Caki2 (cell line): ENCODE measurements at regions not wholly inside any gene's neighbourhood (a gene's known extent, or its start where the extent isn't known, plus 50 kb on each side); places are given as distances from the start of the nearest gene placed in this dataset.
"Not testable (repeated sequence)": the region's sequence is repeated elsewhere in the genome, so short reads cannot be mapped to it uniquely, and the experiment has no call there.

Experiments
- DNase-seq: peaks from one replicate; pipeline ENCODE4 v3.0.0-alpha.2; 2015; ENCODE audit warnings: low read depth
- in situ Hi-C: cut with HindIII; loops from 2 replicates; pipeline ENCODE4 v1.10.0; 2016; ENCODE audit warnings: low sequenced_read_pairs, low pct_unique_long_range_greater_than_20kb, mixed read lengths

DNA sequence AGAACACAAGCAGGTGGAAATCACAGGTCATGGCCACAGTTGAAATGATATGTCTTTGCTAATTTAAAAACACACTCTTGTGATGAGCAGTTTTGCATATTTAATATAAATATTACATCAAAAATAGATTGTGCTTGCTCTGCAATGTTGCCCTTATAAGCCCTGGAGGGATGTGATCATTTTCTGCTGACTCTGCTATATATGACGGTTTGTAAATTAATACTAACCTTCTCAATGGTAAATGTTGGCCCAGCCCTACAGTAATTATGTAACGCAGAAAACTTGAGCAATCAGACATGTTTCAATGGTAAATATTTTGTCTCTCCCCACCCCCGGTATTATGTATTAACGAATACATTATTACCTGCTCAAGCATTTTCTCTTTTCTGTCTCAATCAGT is 359.5 kb upstream of the CNTN6 start:
- no peak for DNase-seq
- in situ Hi-C loops, result no loop called here

DNA sequence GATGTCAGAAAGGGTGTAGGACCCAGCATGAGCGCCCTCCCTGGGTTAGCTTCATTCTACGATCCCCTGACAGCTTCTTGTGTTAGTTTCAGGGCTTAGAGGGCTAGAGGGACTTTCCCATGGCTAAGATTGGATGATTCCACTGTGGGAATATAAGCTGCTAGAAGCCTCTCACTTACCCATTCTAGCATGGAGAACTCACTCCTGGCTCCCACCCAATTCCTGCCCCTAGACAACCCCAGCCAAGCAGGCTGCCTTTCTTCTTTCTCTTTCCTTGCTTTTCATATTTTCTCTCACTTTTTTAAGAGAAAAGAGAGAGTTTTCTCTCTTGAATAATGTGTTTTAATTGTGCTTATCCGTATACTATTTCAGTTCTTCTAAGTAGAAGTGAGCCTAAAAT is 335.1 kb upstream of the CNTN6 start:
- in situ Hi-C loops, result no loop called here
- DNase-seq, result no peak

DNA sequence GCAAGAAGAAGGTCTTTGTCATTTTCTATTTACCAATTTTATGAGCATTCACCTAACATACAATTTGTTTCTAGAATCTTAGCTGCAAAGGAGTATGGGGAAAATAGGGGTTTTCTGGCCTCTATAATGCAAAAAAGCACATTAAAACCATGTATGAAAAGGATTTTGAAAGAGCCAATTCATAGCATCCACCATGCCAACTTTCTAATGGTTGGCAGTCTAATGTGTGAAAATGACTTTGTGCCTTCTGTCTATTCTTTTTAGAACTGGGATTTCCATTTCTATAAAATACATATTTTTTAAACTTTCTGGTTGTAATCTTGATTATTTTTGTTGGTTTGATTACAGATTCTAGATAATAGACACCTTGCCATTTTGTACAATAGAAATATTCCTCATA is 333.7 kb upstream of the CNTN6 start:
- in situ Hi-C loops, result no loop called here
- DNase-seq, result no peak

DNA sequence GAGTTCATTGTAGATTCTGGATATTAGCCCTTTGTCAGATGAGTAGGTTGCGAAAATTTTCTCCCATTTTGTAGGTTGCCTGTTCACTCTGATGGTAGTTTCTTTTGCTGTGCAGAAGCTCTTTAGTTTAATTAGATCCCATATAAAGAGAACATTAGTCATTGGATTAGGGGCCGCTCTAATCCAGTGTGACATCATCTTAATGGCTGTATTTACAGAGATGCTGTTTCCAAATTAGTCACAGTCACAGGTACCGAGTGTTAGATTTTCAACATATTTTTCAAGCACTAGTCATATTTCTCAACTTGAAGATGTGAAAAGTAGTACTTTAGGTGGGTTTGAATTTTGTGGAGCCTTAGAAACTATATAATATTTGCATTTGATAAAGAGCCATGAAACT is 319.4 kb upstream of the CNTN6 start:
- in situ Hi-C loops, DNase-seq: not testable (repeated sequence)

DNA sequence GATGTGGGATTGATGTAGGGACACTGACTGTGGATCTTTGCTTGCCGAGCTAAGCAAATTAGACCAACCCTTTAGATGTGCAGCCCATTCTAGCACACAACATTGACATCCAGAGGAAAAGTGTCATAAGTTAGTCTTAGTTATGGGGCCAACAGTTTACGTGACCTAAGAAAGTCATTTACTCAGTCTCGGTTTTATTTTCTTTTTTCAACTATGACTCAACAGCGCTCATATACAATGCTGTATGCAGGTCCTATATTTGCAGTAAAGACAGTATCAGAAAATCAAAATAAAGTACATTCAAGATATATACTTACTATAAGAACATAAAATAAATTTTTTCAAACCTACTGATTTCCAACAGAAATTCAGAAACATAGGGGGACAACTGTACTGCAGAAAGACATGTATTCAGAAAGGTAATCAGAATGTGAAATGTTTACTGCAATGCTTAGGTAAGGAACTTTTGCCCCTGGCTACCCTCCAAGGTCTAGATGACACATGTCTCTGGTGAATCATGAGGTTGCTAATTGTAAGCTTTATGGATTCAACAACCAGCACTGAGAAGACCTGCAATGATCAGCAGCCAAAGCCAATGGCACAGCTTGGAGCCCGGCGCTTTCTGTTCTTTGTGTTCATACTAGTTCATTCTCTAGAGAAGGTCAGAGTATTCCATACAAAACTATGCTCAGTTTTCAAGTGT is 317.5 kb upstream of the CNTN6 start:
- DNase-seq, result no peak
- in situ Hi-C loops, result no loop called here

DNA sequence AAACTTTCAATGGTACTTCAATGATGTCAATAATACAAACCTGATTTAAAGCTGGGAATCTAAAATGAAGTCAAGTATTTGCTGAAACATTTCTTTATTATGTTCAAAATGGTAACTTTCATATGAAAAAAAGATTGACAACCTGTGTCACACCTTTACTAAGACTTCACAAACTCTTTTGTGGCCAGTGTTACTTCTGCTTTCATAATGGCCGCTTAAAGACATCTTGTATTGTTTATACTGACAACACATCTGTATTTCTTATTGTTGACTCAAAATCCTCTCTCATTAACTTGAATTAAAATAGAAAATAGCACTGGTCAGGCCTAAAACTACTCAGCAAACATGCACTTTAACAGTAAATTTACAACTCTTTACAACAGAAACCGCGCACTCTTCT is 312.3 kb upstream of the CNTN6 start:
- in situ Hi-C loops, result no loop called here
- DNase-seq, result no peak

DNA sequence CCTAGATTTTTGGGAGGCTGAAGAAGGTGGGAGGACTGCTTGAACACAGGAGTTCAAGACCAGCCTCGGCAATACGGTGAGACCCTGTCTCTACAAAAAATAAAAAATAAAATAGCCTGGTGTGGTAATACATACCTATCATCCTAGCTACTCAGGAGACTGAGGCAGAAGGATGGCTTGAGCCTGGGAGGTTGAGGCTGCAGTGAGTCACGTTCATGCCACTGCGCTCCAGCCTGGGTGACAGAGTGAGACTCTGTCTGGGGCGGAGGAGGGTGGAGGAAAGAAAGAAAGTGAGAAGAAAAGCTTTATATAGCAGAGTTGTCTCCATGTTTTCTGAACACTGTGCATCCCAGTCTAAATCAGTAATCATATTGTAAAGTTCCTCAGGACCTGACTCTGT is 301.4 kb upstream of the CNTN6 start:
- DNase-seq, result no peak
- in situ Hi-C loops, result no loop called here

DNA sequence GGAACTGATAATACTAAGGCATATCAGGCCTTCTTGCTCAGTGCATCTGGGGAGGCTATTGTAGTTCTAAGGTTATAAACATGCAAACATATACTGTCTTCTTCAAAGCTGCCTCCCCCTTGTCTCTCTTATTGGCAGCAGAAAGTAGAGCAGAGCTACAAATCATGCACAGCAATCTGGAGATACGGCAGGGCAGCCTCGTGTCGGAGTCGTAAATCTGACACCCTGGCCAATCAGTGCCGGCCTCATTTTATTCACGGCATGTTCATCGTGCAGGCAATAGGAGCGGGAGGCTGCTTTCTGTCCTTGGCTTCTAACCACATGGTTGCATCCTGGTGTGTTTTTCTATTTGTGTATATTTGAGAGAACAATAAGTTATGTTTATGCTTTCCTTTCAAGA is 300.2 kb upstream of the CNTN6 start:
- no peak for DNase-seq
- in situ Hi-C loops, result no loop called here

DNA sequence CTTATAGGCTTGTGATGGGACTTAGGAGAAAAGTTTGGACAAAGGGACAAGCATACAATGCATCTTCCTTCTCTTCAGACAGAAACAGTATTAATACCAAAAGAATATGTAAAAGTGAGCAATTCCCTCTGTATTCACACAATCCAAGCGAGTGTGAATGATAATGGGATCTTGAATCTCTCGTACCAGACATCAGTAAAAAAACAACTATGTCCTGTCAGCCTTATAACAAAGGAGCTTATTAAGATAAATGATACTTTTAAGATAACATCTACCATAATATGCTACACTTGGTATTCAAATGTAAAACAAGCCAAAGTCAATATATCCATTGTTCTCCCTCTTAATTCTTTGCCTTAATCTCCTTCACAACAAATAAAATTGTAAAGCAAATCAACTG is 288.6 kb upstream of the CNTN6 start:
- no peak for DNase-seq
- in situ Hi-C loops, result no loop called here

DNA sequence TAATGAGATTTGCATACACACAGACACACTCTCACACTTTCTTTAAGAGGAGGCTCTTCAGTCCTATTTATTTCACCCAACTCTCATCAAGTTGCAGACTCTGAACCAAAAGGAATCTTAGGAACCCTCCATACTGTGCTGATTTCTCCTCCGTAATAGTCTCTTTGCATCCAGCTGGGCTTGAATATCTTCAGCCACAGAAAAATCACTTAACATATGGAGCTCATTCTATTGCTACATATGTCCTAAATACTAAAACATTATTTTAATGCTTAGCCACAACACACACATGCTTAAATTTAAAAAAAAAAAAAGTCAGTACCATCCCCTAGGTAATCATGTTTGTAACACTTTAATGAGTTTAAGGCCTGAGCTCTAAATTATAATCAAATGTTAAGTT is 287.5 kb upstream of the CNTN6 start:
- no peak for DNase-seq
- in situ Hi-C loops, result no loop called here

DNA sequence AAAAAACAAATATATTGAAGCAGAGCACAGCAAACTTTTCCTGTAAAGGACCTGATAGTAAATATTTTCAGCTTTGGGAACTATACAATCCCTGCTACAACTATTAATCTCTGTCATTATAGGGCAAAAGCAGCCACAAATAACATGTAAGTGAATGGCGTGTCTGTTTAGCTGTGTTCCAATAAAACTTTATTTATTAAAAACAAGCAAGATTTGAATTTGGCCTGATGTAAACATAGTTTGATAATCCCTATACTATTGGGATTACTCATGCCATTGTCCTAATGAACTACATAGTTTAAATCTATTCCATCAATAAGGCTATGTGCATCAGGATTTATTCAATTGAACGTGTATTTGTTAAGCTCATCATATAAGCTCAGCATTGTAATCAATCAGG is 286.8 kb upstream of the CNTN6 start:
- in situ Hi-C loops, result no loop called here
- no peak for DNase-seq

DNA sequence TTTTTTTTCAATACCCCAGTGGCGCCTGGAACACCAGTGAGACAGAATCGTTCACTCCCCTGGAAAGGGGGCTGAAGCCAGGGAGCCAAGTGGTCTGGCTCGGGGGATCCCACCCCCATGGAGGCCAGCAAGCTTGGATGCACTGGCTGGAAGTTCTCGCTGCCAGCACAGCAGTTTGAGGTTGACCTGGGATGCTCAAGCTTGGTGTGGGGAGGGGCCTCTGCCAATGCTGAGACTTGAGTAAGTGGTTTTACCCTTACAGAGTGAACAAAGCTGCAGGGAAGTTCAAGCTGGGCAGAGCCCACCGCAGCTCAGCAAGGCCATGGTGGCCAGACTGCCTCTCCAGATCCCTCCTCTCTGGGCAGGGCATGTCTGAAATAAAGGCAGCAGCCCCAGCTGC is 276.2 kb upstream of the CNTN6 start:
- no peak for DNase-seq
- in situ Hi-C loops, result no loop called here

DNA sequence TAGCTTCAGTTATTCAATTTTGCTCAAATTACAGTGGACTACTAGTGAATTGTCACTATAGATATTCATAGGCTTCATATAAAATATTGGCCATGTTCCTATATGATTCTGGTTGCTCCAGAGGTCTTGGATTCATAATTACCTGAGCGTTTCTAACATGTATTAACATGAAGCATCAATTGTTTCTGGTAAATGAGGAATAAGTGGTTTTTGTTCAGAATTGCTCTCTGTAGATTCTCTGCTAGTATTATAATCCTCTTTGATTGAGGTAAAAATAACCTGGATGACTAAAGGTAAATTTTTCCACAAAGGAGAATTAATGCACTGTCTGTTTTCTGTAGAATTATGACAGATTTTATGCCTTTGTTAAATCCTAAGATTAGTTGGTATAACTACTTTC is 258.1 kb upstream of the CNTN6 start:
- no peak for DNase-seq
- in situ Hi-C loops, result no loop called here

DNA sequence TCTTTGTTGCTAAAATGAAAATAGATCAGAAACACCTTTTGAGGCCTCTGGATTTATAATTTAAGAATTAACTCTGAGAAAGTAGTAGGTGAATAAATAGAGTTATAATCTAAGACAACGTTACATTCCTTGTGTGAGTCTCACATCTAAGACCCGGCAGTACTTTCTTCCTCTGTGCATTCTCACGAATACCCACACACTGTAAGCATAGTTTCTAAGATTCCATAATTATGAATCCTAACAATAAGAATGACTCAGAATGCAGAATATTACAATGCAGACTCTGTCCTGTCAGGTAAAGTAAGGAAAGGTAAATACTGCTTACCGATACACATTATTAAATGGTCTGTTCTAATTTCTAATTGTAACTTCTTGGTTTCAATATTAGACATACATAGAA is 257.7 kb upstream of the CNTN6 start:
- in situ Hi-C loops, result no loop called here

DNA sequence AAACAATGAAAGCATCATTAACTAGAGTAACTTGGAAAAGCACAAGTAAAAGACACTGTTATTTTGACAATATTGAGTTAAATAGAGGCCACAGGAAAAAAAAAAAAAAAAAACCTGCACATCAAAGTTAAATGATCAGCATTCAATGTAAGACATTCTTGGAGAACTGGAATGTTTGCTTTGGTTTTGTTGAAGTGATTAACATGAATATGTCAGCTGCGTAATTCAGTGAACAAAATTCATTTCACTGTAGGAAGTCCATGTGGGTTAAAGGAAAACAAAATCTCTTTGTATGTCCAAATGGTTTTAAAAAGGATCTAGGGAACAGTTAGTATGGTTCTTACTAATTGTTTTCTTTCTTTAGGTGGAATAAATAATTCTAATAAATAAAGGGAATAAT is 252.8 kb upstream of the CNTN6 start:
- in situ Hi-C loops, result no loop called here
- no peak for DNase-seq

More for the DNA sequence above, 257.7 kb upstream of the CNTN6 start:
- no peak for DNase-seq

DNA sequence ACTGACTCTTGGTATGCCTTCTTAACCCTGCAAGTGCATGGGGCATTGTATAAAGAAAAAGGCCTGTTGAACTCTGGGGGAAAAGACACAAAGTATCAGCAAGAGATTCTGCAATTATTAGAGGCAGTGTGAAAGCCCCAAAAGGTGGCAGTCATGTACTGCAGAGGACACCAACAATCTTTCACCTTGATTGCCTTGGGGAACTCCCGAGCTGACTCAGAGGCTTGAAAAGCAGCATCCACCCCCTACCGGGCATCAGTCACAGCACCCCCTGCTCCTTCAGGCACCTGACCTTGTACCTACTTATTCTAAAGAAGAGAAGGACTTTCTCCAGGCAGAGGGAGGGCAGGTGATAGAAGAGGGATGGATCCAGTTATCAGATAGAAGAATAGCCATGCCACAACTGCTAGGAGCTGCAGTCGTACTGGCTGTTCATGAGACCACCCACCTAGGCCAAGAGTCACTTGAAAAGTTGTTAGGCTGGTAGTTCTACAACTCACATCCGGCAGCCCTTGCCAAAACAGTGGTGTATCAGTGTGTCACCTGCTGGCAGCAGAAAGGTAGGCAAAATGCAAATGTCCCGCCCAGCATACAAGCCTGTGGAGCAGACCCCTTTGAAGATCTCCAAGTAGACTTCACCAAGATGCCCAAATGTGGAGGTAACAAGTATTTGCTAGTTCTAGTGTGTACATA is 241.6 kb upstream of the CNTN6 start:
- in situ Hi-C loops, result no loop called here

DNA sequence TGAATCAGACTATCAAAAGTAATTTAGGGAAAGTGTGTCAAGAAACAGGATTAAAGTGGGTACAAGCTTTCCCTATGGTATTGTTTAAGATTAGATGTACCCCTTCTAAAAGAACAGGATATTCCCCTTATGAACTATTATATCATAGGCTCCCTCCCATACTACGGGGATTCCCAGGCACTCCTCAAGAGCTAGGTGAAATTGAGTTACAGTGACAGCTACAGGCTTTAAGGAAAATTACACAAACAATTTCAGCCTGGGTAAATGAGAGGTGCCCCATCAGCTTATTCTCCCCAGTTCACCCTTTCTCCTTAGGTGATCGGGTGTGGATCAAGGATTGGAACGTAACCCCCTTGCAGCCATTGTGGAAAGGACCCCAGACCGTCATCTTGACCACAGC is 240.8 kb upstream of the CNTN6 start:
- in situ Hi-C loops, result no loop called here

More for the DNA sequence above, 241.6 kb upstream of the CNTN6 start:
- DNase-seq, result peak; percentile 47

DNA sequence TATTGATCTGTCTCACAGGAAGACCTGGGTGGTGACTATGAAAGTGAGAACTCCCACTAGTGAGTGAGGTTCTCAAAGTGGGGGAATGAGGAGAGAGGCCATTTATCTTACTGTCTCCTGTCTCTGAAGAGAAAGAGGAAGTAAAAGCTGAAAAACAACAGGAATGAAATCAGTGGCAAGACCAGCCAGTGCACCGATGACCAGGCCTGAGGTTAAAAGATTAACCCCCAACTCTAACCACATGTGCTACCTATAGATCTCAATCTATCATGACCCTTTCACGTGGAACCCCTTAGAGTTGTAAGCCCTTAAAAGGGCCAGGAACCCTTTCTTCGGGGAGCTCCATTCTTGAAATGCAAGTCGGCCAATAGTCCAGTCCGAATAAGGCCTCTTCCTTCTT is 239.3 kb upstream of the CNTN6 start:
- in situ Hi-C loops, result no loop called here

More for the DNA sequence above, 240.8 kb upstream of the CNTN6 start:
- no peak for DNase-seq

DNA sequence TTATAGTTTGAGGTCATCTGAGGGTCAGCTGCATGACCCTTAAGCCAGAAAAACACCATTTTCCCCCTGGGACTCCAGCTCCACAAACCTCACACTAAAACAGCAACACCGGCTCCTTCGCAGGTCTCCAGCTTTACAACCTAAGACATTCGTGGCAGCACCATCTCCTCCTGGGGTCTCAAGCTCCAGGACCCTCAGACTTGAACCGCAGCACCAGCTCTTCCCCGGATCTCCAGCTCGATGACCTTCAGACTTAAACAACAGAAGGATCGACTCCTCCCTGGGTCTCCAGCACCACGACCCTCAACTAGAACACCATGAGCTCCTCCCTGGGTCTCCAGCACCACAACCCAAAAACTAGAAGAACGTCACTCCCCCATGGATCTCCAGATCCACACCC is 233.7 kb upstream of the CNTN6 start:
- DNase-seq, result no peak
- in situ Hi-C loops, result no loop called here

More for the DNA sequence above, 239.3 kb upstream of the CNTN6 start:
- DNase-seq, result no peak

DNA sequence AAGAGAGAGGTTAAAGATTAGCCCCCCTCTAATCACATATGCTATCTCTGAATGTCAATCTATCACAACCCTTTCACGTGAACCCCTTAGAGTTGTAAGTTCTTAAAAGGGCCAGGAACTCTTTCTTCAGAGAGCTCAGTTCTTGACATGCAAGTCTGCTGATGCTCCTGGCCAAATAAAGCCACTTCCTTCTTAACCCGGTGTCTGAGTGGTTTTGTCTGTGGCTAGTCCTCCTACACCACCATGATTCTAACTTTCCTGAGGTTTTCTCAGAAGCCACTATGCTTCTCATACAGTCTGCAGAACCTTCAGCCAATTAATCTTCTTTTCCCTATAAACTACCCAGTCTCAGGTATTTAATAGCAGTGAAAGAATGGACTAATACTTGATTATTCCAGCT is 231.1 kb upstream of the CNTN6 start:
- no peak for DNase-seq
- in situ Hi-C loops, result no loop called here
